AG09309 (cell line): ENCODE measurements at regions not wholly inside any gene's neighbourhood (a gene's known extent, or its start where the extent isn't known, plus 50 kb on each side); places are given as distances from the start of the nearest gene placed in this dataset.

ENCODE experiments used
- DNase-seq: peaks from one replicate; pipeline ENCODE4 v3.0.0-alpha.2; 2010; ENCODE audit warnings: low read depth
- H3K4me3 ChIP-seq: 2 replicates; pipeline ENCODE4 v1.5.1; 2011; ENCODE audit warnings: mild to moderate bottlenecking, low read depth, low read length, moderate library complexity; ENCODE audit not compliant: control insufficient read depth
- TF ChIP-seq, protein P1 (sequence below): IDR thresholded peaks from 2 replicates; pipeline ENCODE4 v1.5.1; 2011; ENCODE audit warnings: mild to moderate bottlenecking, low read depth, low read length, inconsistent platforms; ENCODE audit not compliant: insufficient read depth, control insufficient read depth; ENCODE audit errors: missing control alignments

DNA sequence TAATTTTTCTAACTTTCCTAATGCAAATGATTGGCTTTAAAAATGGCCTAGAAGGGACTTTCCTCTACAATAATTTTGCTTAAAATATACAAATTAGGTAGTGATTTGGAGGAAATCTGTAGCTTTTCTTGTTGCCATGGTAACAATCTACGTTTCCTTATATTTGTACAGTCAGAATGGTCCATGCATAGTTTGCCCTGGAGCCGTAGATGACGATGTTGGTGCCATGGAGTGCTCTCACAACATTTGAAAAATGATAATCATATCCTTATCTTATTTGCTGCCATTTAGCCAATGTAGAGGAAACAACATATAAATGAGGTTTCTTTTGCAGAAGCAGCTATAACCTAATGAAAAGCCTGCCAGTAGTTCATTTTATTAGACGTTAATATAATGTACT is 89.0 kb upstream of the NMU start:
- no peak for DNase-seq
- no peak overlapping the region for H3K4me3 ChIP-seq
- TF ChIP-seq, protein P1, sequence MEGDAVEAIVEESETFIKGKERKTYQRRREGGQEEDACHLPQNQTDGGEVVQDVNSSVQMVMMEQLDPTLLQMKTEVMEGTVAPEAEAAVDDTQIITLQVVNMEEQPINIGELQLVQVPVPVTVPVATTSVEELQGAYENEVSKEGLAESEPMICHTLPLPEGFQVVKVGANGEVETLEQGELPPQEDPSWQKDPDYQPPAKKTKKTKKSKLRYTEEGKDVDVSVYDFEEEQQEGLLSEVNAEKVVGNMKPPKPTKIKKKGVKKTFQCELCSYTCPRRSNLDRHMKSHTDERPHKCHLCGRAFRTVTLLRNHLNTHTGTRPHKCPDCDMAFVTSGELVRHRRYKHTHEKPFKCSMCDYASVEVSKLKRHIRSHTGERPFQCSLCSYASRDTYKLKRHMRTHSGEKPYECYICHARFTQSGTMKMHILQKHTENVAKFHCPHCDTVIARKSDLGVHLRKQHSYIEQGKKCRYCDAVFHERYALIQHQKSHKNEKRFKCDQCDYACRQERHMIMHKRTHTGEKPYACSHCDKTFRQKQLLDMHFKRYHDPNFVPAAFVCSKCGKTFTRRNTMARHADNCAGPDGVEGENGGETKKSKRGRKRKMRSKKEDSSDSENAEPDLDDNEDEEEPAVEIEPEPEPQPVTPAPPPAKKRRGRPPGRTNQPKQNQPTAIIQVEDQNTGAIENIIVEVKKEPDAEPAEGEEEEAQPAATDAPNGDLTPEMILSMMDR: no peak

DNA sequence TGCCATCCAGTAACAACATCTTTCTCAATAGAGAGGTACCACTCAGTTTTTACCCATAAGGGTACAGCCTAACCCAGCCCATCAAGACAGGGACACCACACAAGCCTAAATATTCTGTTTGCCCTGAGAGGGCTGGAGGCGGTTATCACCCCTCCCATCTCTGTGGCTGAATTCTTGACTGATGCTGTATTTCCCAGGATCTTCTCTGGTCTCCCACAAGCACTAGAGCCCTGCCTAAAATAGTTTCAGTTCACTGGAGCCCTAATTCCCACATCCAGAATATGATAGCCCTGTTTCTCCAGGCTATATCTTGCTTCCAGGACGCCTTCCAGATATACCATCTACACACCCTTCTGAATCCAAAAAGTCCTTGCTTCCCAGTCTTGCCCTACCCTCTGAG is 91.6 kb upstream of the NMU start:
- DNase-seq: no peak
- H3K4me3 ChIP-seq: no peak overlapping the region
- TF ChIP-seq, protein P1: no peak

DNA sequence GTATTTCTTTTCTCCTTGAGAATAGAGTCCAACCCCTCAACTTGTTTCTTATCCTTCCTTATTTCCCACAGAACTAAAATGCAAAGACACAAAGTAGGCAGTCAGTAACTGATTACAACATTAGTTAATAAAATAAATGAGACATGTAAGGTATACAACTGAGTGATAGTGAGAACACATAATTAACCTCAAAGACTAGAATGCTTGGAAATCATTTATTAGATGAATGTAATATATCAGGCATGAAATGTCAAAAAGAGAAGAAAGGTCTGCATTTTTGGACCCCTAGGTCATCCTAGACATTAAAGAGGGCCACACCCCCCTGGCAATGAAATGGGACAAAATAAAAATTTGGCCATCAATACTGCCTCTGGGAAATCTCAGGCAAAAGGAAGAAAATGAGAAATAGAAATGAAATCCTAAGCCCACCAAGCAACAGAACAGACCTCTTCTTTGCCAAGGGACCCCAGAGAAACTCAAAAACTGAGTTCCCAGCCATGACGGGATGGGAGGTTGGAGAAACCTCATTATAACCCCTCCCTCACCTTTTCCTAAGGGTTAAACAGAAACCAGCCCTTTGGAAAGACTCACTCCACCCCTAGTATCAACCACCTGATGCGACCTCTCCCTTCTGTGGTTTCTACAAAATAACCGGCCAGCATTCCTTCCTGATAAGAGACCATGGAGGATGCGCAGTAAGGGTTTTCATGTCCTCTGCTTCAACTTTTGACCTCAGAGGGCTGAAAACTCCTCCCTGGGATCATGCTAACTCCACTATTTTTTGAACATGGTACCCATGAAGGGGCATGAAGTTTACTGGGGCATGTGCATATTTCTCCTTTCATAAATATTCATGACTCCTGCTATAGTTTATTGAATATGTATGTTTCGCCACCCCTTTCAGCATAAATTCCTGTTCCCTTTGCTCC is 90.0 kb upstream of the EXOC1L start:
- DNase-seq: no peak
- TF ChIP-seq, protein P1: no peak
- H3K4me3 ChIP-seq: no peak overlapping the region

DNA sequence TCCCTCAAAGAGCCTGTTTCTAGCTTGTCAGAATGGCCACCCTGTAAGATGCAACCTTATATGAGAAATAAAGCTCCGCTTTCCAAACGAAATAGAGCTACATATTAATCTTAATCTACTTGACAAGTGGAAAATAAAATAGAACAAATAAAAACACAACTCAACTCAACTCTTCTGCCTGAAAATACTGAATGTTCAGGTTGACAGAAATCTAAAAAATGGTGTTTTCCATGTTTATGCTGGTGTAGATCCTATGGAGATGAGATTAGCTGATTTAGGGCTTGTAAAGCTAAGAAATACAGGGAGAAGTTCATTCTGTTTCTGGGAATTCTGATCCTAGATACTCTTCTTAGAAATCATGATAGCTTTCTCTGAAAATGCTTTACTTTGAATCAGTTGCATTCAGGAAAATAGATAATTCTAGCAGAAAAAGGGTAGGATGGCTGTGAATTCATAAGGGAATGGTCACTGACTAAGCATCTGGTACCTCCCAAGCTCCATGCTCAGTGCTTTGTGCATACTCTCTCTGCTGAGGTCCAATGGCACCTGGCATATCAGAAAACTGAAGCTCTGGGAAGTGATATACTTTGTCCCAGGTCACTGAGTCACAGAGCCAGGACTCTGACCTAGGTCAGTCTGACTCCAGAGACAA is 89.2 kb upstream of the EXOC1L start:
- DNase-seq: no peak
- TF ChIP-seq, protein P1: no peak
- H3K4me3 ChIP-seq: no peak overlapping the region

DNA sequence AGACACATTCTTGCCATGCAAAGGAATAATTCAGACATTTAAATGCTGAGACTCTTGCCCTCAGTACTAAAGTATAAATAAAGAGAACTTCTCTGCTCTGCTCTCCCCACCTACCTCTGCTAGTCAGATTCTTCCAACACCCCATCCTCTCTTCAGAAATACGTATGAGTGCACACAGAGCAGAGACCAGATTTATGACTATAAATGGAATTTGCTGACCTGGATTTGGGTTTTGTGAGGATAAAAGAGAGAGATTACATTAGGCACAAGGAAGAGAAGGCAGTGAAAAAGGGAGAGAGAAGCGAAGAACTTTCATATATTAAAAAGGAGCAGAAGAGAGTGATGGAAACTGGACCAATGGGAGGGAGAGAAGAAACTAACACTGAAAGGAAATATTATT is 87.6 kb upstream of the EXOC1L start:
- no peak for DNase-seq
- TF ChIP-seq, protein P1: no peak

DNA sequence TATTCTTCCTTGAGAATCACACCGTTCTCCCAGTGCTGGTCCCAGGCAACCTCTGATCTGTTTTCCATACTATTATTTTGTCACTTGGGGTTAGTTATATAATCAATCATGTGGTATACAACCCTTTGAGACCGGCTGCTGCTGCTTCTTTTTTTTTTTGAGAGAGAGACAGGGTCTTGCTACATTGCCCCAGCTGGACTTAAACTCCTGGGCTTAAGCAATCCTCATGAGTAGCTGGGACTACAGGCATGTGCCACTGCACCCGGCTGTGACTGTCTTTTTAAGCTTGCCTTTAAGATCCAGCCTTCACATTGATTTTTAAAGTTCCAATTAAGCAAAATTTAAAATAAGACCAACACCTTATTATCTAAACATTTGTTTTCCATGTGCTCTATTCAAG is 86.7 kb upstream of the EXOC1L start:
- no peak overlapping the region for H3K4me3 ChIP-seq
- DNase-seq: no peak
- TF ChIP-seq, protein P1: no peak

More for the DNA sequence above, 87.6 kb upstream of the EXOC1L start:
- no peak overlapping the region for H3K4me3 ChIP-seq
